Left cardiac atrium (tissue), 4 donors: ENCODE measurements at regions not wholly inside any gene's neighbourhood (a gene's known extent, or its start where the extent isn't known, plus 50 kb on each side); places are given as distances from the start of the nearest gene placed in this dataset.

ENCODE experiments used
- ATAC-seq, 2 donors: fragments of 200-7000 bp; cut with Tn5 transposase; one replicate each; pipeline ENCODE4 v1.9.1; 2020; ENCODE audit warnings: mild to moderate bottlenecking in 2 of 2, moderate library complexity in 2 of 2
- DNase-seq: peaks from one replicate; pipeline ENCODE4 v3.0.0-alpha.2; 2020
- intact Hi-C, 2 donors: fragments of 100-400 bp; cut with DNase I; formaldehyde crosslinking; loops; one replicate each; pipeline versions ENCODE4 v1.14.1 to v1.15.1; 2022 to 2023
- donor health status: DM: no; HTN: yes; CAD: no.
- donor health status: DM: no; HTN: yes; CAD: no; lungs with severe emphysema.
- donor health status: DM: yes; HTN: yes; CAD: no.
- donor health status: Dilated cardiomyopathy.

GRCh38 chr10:65325913-65326312 is 1599.9 kb upstream of the LRRTM3 start:
- ATAC-seq (no peak), DNase-seq (no peak)
- intact Hi-C loops = no loop called here

GRCh38 chr10:65328486-65328885 is 1597.3 kb upstream of the LRRTM3 start:
- intact Hi-C loops = no loop called here
- ATAC-seq (no peak), DNase-seq (no peak)

GRCh38 chr10:65335311-65335710 is 1590.5 kb upstream of the LRRTM3 start:
- no peak for DNase-seq
- no peak for ATAC-seq
- intact Hi-C loops = no loop called here

- no peak for ATAC-seq
- DNase-seq = no peak
- intact Hi-C loops = no loop called here
These were observed 1585.5 kb upstream of the LRRTM3 start for GRCh38 chr10:65340340-65340739.

- no peak for DNase-seq
- ATAC-seq = peak; percentile 55 to 90
- intact Hi-C loops = no loop called here
These were observed 1584.4 kb upstream of the LRRTM3 start for GRCh38 chr10:65341323-65341925.

- intact Hi-C loops = no loop called here
- no peak for ATAC-seq
- no peak for DNase-seq
These were observed 1583.6 kb upstream of the LRRTM3 start for GRCh38 chr10:65342245-65342644.

- DNase-seq (no peak), ATAC-seq (no peak)
- intact Hi-C loops = no loop called here
These were observed 1579.4 kb upstream of the LRRTM3 start for GRCh38 chr10:65346466-65346865.

- DNase-seq = no peak
- intact Hi-C loops = no loop called here
- ATAC-seq = no peak
These were observed 1577.2 kb upstream of the LRRTM3 start for GRCh38 chr10:65348637-65349036.

GRCh38 chr10:65350611-65351010 is 1575.2 kb upstream of the LRRTM3 start:
- no peak for DNase-seq
- no peak for ATAC-seq
- intact Hi-C loops = no loop called here

- ATAC-seq = no peak
- no peak for DNase-seq
- intact Hi-C loops = no loop called here
These were observed 1570.6 kb upstream of the LRRTM3 start for GRCh38 chr10:65355141-65355680.

GRCh38 chr10:65358565-65358964 is 1567.3 kb upstream of the LRRTM3 start:
- intact Hi-C loops = no loop called here
- DNase-seq (no peak), ATAC-seq (no peak)

- DNase-seq (no peak), ATAC-seq (no peak)
- intact Hi-C loops = no loop called here
These were observed 1565.3 kb upstream of the LRRTM3 start for GRCh38 chr10:65360497-65360896.

GRCh38 chr10:65365878-65366277 is 1560.0 kb upstream of the LRRTM3 start:
- DNase-seq = no peak
- intact Hi-C loops = no loop called here
- no peak for ATAC-seq

- ATAC-seq = no peak
- intact Hi-C loops = no loop called here
- no peak for DNase-seq
These were observed 1558.1 kb upstream of the LRRTM3 start for GRCh38 chr10:65367706-65368105.

GRCh38 chr10:65375528-65375927 is 1550.3 kb upstream of the LRRTM3 start:
- no peak for DNase-seq
- intact Hi-C loops = no loop called here
- ATAC-seq = no peak

GRCh38 chr10:65377687-65378086 is 1548.1 kb upstream of the LRRTM3 start:
- DNase-seq (no peak), ATAC-seq (no peak)
- intact Hi-C loops = no loop called here

GRCh38 chr10:65394502-65395297 is 1531.1 kb upstream of the LRRTM3 start:
- intact Hi-C loops = no loop called here
- ATAC-seq (no peak), DNase-seq (no peak)

GRCh38 chr10:65395631-65396030 is 1530.2 kb upstream of the LRRTM3 start:
- intact Hi-C loops = no loop called here
- DNase-seq = no peak
- ATAC-seq = no peak

GRCh38 chr10:65396997-65397396 is 1528.8 kb upstream of the LRRTM3 start:
- intact Hi-C loops = no loop called here
- ATAC-seq (no peak), DNase-seq (no peak)

GRCh38 chr10:65408401-65408800 is 1517.4 kb upstream of the LRRTM3 start:
- ATAC-seq = no peak
- intact Hi-C loops = no loop called here

GRCh38 chr10:65413001-65413400 is 1512.8 kb upstream of the LRRTM3 start:
- ATAC-seq = no peak
- no peak for DNase-seq
- intact Hi-C loops = no loop called here

More at GRCh38 chr10:65408401-65408800, 1517.4 kb upstream of the LRRTM3 start:
- DNase-seq = no peak
